ENCODE measurements at regions not wholly inside any gene's neighbourhood (a gene's known extent, or its start where the extent isn't known, plus 50 kb on each side); places are given as distances from the start of the nearest gene placed in this dataset.

- H3K36me3 ChIP-seq (ENCODE audit: control insufficient read depth, insufficient read depth, low read length), result no peaks in the 10 kb centered on the region
- BruUV-seq (replicated peaks), result no TSS peak
- in situ Hi-C loops (cut with MboI; ENCODE audit: low sequenced_read_pairs), result no loop called here
- no peak overlapping the region for H4K5ac ChIP-seq (ENCODE audit: low read depth, low read length)
- H3K4me2 ChIP-seq (ENCODE audit: low read depth, low read length), result no peak overlapping the region
- H3K4me1 ChIP-seq (ENCODE audit: control insufficient read depth, insufficient read depth, low read length), result peaks cover 2% of the 10 kb centered on the region; the same call in 1 of the 2 replicates
- intact Hi-C loops (cut with micrococcal nuclease), result no loop called here
- no peak overlapping the region for H2BK15ac ChIP-seq (ENCODE audit: low read depth, low read length)
- WGBS, 2 experiments (ENCODE audit: extremely low coverage in 2 of 2, insufficient read length in 1 of 2), result no CpG with 5 or more reads among the region's 7 CpGs
- H2AK5ac ChIP-seq (ENCODE audit: low read depth, low read length), result no peak overlapping the region
- TF ChIP-seq RFX5 (IDR thresholded peaks at IDR 0.05; ENCODE audit: low read depth, low read length) (no peak), SMC3 (IDR thresholded peaks at IDR 0.05; ENCODE audit: low read depth, low read length) (no peak), MAZ (IDR thresholded peaks at IDR 0.05; ENCODE audit: borderline replicate concordance, low read depth, low read length) (no peak), NFE2L2 (IDR thresholded peaks at IDR 0.05; ENCODE audit: low read depth, low read length) (no peak), MAFK (IDR thresholded peaks at IDR 0.05; ENCODE audit: low read depth, low read length) (no peak), FOS (IDR thresholded peaks at IDR 0.05; ENCODE audit: low read depth, low read length) (no peak), POLR2A (IDR thresholded peaks at IDR 0.05; ENCODE audit: low read depth, low read length) (no peak), BHLHE40 (IDR thresholded peaks at IDR 0.05; ENCODE audit: low read depth, low read length) (no peak)
- TF ChIP-seq, protein P1, sequence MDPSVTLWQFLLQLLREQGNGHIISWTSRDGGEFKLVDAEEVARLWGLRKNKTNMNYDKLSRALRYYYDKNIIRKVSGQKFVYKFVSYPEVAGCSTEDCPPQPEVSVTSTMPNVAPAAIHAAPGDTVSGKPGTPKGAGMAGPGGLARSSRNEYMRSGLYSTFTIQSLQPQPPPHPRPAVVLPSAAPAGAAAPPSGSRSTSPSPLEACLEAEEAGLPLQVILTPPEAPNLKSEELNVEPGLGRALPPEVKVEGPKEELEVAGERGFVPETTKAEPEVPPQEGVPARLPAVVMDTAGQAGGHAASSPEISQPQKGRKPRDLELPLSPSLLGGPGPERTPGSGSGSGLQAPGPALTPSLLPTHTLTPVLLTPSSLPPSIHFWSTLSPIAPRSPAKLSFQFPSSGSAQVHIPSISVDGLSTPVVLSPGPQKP (IDR thresholded peaks at IDR 0.05; ENCODE audit: borderline replicate concordance, low read depth, low read length), result no peak
- TF ChIP-seq, protein P2, sequence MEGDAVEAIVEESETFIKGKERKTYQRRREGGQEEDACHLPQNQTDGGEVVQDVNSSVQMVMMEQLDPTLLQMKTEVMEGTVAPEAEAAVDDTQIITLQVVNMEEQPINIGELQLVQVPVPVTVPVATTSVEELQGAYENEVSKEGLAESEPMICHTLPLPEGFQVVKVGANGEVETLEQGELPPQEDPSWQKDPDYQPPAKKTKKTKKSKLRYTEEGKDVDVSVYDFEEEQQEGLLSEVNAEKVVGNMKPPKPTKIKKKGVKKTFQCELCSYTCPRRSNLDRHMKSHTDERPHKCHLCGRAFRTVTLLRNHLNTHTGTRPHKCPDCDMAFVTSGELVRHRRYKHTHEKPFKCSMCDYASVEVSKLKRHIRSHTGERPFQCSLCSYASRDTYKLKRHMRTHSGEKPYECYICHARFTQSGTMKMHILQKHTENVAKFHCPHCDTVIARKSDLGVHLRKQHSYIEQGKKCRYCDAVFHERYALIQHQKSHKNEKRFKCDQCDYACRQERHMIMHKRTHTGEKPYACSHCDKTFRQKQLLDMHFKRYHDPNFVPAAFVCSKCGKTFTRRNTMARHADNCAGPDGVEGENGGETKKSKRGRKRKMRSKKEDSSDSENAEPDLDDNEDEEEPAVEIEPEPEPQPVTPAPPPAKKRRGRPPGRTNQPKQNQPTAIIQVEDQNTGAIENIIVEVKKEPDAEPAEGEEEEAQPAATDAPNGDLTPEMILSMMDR (conservative IDR thresholded peaks at IDR 0.05; ENCODE audit: low read depth, low read length), result no peak
- H3K9me1 ChIP-seq (ENCODE audit: insufficient read depth, low read length), result no peaks in the 10 kb centered on the region
- H3K4me3 ChIP-seq (ENCODE audit: insufficient read depth, low read depth, low read length), result no peak overlapping the region
- no peak overlapping the region for H4K8ac ChIP-seq (ENCODE audit: low read depth in 2 of 2, low read length in 2 of 2)
- H4K20me1 ChIP-seq (ENCODE audit: insufficient read depth, low read length), result no peaks in the 10 kb centered on the region
- no peak overlapping the region for H3K56ac ChIP-seq (ENCODE audit: extremely low read depth, insufficient read depth, low read length)
- H2BK20ac ChIP-seq (ENCODE audit: low read depth, low read length), result no peak overlapping the region
- dilution Hi-C loops (cut with HindIII; ENCODE audit: low sequenced_read_pairs, unreplicated experiment), result no loop called here
- DNase-seq, result no peak
- H3K27me3 ChIP-seq (ENCODE audit: control insufficient read depth, insufficient read depth, low read length), result peaks cover 32% of the 10 kb centered on the region
- H3K4ac ChIP-seq (ENCODE audit: low read depth, low read length), result no peak overlapping the region
- no peak overlapping the region for H2AK9ac ChIP-seq (replicated peaks; ENCODE audit: low read depth, low read length, poor library complexity)
- H3K14ac ChIP-seq (replicated peaks; ENCODE audit: low read depth, low read length), result no peak overlapping the region
- no peak overlapping the region for H2AFZ ChIP-seq (replicated peaks; ENCODE audit: low read length, poor library complexity)
- H3K27ac ChIP-seq (ENCODE audit: insufficient read depth, low read length), result no peak overlapping the region
- CTCF ChIA-PET, result interaction anchor here (1.1 kb wide), 1 partner anchor 13 kb away, joined by 3 read pairs; no protein-coding TSS in a partner anchor
- H2BK5ac ChIP-seq (ENCODE audit: low read depth, low read length, poor library complexity, severe bottlenecking), result no peak overlapping the region
- ATAC-seq (ENCODE audit: low read depth), result no peak
- H3K9ac ChIP-seq (ENCODE audit: low read depth, low read length), result no peak overlapping the region
- no peak overlapping the region for H3K18ac ChIP-seq (ENCODE audit: low read depth, low read length)
- H2BK120ac ChIP-seq (ENCODE audit: low read depth, low read length), result no peak overlapping the region
- H3K23ac ChIP-seq (ENCODE audit: low read depth, low read length), result no peak overlapping the region
- POLR2A ChIA-PET (ENCODE audit: unreplicated experiment), result no interaction called here
- no peaks in the 10 kb centered on the region for H3K79me1 ChIP-seq (ENCODE audit: low read depth in 1 of 2, low read length in 2 of 2)
- no peak overlapping the region for H4K91ac ChIP-seq (ENCODE audit: insufficient read depth, low read depth, low read length)
- H3K9me3 ChIP-seq (ENCODE audit: control insufficient read depth, insufficient read depth, low read length), result peaks cover 1% of the 10 kb centered on the region; the same call in 1 of the 2 replicates
Observed at GRCh38 chr10:29374162-29374561, 85.3 kb downstream of the LYZL1 start.

Measured in IMR-90 (cell line).